AG08395 (cell line): ENCODE measurements at regions not wholly inside any gene's neighbourhood (a gene's known extent, or its start where the extent isn't known, plus 50 kb on each side); places are given as distances from the start of the nearest gene placed in this dataset.
"Not testable (repeated sequence)": the region's sequence is repeated elsewhere in the genome, so short reads cannot be mapped to it uniquely, and the experiment has no call there.

Experiments used
- DNase-seq: peaks from one replicate; pipeline ENCODE4 v3.0.0; 2012; ENCODE audit warnings: mixed read lengths, low spot score

DNA sequence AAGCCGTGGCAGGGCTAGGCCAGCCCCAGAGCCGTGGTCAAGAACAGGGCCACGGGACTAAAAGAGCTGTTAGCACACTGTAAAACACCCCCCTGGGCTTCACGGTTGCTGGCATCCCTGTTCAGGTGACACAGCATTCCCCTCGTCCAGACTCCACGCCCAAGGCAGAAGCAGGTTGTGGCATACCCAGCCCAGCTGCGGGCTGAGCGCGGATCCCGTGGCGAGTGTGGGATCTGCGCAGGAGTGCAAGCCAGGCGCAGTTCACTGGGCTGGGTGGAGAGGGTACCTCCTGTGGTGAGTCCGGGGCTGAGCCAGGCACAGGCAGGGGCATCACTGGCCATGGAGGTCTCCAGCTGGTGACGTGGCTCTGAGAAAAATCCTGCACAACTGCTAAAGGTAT lies 199.1 kb downstream of the FZD1 start:
- no peak for DNase-seq

DNA sequence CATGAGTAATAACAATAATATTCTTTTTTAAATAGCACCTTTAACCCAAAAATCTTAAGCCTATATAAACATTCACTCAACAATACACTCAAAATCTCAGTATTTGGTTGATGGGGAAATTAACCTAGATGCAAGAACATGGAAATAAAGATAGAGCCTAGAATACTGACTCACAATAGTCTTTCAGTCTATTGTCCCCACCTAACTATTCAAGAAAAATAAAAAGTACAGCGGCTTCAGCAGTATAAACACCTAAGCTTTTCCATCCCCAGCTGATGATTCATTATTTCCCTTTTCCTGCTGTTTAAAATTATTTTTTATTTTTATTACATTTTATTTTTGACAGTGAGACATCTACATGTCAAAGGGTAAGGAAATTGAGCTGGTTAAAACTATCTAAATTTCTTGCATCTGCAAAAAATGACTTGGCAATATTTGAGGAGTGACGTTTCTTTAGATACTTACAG lies 201.4 kb downstream of the FZD1 start:
- DNase-seq = no peak

DNA sequence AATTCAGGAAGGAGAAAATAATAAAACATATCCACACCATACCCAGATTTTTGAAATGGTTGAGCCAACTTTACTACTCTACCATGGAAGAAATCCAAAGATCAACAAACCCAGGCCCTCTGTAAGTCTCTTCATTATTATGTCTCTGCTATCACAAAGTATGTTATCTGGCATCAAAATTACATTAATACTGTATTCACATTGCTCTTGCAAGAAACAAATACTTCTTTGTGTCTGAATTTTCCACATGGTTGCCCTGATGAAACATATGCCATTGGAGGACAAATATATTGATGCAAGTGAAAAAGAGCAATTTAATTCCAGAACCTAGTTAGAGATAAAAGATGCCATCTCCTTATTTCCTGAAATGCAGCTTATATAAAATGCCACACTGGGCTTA lies 204.0 kb downstream of the FZD1 start:
- DNase-seq = no peak

DNA sequence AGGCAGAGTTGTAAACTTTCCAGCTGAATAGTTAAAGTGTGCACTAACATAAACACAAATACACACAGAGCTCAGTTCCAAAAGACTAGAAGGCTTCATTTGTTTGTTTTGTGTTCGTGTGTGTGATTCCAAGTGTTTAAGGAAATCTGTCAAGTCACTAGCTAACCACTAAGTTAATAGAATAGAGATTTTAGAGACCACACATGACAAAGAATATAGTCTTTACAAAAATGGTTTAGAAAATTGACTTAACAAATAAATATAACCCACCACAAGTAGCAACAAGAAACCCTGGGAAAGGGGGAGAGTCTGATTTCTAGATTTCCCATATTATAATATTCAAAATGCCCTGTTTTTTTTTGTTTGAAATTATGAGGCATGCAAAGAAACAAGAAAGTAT lies 209.4 kb downstream of the FZD1 start:
- no peak for DNase-seq

DNA sequence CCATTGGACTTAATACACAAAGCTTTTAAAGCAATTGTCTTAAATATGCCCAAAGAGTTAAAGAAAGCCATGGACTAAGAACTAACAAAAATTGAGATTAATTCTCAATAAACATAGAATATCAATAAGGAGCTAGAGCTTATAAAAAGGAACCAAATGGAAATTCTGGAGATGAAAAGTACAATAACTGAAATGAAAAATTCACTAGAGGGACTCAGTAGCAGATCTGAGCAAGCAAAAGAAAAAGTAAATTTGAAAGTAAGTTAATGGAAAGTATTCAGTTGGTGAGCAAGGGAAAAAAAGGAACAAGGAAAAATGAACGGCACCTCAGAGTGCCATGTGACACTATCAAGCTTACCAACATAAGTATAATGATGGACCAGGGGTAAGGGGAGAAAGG lies 209.8 kb downstream of the FZD1 start:
- DNase-seq = no peak

DNA sequence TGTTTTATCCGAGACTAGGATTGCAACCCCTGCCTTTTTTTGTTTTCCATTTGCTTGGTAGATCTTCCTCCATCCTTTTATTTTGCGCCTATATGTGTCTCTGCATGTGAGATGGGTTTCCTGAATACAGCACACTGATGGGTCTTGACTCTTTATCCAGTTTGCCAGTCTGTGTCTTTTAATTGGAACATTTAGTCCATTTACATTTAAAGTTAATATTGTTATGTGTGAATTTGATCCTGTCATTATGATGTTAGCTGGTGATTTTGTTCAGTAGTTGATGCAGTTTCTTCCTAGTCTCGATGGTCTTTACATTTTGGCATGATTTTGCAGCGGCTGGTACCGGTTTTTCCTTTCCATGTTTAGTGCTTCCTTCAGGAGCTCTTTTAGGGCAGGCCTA lies 216.2 kb downstream of the FZD1 start:
- DNase-seq = not testable (repeated sequence)

DNA sequence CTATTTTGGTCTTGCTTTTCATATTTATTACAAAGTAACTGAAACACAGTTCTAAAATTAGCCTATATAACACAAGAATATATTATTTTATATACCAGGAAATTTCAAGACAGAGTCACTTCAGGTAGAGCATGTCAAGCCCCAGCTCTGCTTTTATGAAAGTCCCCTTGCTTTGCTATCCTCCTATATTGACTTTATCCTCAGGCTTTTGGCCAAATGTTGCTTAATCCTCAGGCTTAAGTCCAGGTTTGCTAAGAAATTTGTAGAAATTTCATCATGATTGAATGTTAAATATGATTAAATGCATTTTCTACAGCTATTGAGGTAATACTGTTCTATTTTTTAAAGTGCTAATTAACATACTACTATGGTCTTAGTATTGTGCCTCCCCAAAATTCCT lies 227.6 kb downstream of the FZD1 start:
- DNase-seq = no peak

DNA sequence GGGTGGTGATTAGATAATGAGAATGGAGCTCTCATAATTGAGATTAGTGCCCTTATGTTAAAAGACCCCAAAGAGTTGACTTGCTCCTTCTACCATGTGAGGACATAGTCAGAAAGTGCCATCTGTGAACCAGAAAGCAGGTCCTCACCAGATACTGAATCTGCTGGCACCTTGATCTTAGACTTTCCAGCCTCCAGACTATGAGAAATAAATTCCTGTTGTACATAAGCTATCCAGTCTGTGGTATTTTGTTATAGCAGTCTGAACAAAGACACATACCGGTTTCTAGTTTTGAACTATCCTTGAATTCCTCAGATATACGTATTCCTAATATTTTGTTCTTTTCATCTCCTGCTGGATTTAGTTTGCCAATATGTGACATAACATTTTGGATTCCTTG lies 228.1 kb downstream of the FZD1 start:
- no peak for DNase-seq

DNA sequence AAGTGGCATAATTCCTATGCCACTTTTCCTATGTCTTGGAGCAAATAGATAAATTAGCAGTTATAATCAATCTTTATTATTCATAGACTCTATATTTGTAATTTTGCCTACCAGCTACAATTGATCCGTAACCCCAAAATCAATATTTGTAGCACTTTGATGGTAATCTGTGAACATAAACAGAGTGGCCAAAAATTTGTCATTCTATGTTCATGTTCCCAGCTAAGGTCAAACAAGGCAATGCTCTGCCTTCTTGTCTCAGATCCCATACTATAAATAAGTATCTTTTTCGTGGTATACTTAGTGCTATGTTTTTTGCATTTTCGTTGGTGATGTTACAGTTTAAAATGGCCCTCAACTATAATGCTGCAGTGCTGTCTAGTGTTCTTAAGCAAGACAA lies 228.5 kb downstream of the FZD1 start:
- no peak for DNase-seq

DNA sequence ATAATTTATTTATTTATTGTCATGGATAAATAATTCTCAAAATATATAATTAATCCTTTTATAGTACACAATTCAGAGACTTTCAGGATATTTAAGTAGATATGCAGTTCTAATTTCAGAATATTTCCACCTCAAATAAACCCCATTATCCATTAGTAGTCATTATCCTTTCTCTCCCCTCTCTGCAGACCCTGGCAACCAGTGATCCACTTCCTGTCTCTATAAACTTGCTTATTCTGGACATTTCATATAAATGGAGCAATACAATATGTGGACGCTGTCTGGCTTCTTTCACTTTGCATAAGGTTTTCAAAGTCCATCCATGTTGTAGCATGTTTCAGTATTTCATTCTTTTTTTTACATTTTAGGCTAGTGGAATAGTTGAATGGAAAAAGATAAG lies 230.2 kb downstream of the FZD1 start:
- no peak for DNase-seq

DNA sequence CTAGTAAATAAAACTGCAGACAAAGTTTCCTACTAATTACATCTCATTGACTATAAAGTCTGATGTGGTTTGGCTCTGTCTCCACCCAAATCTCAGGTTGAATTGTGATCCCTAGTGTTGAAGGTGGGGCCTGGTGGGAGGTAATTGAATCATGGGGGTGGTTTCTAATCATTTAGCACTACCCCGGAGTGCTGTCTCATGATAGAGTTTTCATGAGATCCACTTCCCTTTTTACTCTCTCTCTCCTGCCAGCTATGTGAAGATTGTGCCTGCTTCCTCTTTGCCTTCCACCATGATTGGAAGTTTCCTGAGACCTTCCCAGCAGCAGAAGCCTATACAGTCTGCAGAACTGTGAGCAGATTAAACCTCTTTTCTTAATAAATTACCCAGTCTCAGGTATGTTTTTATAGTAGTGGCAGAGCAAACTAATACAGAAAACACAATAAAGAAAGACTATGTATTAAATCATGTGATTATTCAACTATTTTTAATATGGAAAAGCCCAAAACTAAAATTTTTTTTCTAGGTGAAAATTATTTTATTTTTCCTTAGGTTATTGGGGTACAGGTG lies 232.1 kb downstream of the FZD1 start:
- DNase-seq = no peak

DNA sequence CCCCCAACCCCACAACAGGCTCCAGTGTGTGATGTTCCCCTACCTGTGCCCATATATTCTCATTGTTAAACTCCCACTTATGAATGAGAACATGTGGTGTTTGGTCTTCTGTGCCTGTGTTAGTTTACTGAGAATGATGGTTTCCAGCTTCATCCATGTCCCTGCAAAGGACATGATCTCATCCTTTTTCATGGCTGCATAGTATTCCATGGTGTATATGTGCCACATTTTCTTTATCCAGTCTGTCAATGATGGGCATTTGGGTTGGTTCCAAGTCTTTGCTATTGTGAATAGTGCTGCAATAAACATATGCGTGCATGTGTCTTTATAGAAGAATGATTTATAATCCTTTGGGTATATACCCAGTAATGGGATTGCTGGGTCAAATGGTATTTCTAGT lies 233.0 kb downstream of the FZD1 start:
- not testable (repeated sequence) for DNase-seq

DNA sequence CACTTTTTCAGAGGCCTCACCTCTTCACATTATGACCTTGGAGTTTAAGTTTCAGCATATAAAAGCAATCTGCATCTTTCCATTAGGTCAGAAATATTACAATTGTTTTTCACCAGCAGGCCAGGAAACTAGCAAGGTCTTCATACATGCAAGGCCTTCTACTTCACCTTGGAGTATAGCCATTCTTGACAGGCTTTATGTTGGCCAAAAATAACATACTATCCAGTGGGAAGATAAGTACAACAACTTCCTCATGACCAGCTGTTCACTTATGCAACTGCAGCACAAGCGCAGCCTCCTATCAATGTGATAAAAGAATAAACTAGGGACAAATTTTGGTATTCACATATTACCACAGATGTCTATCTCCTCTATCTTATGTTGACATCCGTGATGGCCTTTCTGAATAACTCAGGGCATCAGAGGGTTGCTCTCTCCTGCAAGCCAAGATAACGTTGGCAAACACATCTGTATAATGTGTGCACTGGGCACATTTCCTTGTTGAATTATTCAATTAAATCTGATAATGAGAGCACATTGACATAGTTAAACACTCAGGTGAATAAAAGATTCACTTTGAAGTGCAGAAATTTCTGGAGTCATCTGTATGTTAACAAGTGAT lies 239.8 kb downstream of the FZD1 start:
- DNase-seq = no peak

DNA sequence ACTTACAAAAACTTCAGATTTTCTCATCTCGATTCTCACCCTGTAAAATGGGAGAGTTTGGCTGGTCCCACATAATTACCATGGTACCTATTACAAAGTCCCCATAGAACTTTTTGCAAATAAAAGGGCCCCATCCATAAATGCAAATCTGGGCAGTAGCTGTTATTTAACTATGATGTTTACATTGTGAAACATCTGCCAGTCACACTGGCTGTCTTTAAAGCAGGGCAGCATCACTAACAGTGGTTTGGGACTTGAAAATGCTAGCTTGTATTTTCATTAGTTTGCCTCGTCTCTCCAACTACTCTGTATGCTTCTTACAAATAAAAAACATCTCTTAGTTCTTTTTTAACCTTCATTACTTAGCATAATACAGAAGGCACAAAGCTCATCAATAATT lies 240.7 kb downstream of the FZD1 start:
- DNase-seq = no peak

DNA sequence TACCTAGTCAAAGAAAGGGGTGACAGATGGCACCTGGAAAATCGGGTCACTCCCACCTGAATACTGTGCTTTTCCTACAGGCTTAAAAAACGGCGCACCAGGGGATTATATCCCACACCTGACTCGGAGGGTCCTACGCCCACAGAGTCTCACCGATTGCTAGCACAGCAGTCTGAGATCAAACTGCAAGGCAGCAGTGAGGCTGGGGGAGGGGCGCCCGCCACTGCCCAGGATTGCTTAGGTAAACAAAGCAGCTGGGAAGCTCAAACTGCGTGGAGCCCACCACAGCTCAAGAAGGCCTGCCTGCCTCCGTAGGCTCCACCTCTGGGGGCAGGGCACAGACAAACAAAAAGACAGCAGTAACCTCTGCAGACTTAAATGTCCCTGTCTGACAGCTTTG lies 242.7 kb downstream of the FZD1 start:
- not testable (repeated sequence) for DNase-seq

DNA sequence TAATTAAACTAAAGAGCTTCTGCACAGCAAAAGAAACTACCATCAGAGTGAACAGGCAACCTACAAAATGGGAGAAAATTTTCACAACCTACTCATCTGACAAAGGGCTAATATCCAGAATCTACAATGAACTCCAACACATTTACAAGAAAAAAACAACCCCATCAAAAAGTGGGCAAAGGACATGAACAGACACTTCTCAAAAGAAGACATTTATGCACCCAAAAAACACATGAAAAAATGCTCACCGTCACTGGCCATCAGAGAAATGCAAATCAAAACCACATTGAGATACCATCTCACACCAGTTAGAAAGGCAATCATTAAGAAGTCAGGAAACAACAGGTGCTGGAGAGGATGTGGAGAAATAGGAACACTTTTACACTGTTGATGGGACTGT lies 247.6 kb downstream of the FZD1 start:
- DNase-seq = not testable (repeated sequence)

DNA sequence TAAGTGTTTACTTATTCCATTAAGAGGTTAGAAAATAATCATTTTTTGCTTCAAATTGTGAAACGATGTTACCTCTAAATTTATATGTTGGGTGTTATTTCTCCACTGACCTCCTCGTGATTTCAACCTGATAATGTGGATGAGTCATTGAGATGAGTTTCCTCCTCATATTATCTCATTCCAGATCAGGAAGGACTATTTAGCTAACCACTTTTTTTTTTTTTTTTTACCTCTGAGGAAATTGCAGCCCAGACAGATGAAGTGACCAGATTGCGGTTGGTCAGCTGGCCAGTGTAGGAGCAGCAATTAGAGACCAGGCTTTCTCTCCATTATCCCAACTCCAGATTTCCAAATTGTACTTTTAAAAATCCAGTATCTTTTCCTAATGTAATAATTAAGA lies 248.7 kb downstream of the FZD1 start:
- no peak for DNase-seq

DNA sequence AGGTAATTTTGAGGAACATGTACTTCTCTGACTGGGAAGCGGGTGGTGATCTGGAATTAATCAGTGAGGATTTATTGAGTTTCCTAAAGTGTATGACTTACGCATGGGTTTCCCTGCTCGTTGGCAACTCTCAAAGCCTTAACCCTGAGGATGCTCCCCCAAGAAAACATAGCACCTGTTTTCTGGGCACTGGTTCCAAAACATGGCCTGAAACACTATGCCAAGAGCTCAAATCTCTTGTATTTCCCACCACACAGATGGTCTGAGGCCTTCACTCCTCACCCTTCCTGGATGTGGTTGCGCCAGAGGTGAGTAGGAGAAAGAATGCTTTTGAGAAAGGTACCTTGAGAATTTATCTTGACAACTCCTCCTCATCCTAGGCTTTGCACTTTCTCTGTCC lies 250.4 kb downstream of the FZD1 start:
- DNase-seq = no peak

DNA sequence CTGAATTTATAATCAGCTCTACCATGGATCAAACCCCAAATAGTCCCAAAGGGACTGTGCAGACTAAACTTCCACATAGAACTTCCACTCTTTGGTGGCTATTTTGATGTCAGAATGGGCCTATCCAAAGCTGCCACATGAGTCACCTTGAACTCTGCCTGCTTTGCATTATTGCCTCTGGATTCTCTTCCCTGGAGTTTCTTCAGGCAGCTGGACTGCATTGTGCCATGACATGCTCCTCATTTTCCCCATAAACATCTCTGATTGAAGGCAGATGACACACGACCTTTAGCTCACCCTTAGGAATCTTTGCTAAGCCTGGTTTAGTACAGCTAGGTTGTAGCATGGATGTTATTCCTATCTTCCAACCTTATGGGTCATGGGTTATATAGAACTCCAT lies 251.7 kb downstream of the FZD1 start:
- DNase-seq = no peak

DNA sequence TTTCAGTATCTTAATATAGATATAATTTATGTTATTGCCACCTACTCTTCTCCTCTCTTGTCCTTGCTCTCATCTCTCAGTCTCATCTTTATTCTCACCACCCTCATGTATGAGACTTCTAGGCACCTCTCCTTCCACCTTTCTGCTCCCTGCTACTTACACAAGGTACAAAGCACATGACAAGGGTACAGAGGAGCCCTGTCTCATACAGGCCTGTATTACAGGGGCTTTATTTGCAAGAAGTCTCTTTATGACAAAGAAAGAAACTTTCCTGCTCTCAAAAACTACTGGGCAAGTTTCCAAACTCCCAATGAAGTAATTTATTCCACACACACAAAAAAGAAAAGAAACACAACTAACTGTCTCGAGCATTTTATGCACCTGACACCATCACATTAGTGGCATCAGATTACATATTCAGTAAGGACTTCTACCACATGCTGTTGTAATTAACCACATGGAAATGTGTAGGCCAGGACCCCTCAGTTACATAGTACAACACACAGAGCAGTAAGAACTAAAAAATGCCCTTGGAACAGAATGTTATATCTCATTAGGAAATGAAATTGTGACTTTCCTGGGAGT lies 253.1 kb downstream of the FZD1 start:
- no peak for DNase-seq

DNA sequence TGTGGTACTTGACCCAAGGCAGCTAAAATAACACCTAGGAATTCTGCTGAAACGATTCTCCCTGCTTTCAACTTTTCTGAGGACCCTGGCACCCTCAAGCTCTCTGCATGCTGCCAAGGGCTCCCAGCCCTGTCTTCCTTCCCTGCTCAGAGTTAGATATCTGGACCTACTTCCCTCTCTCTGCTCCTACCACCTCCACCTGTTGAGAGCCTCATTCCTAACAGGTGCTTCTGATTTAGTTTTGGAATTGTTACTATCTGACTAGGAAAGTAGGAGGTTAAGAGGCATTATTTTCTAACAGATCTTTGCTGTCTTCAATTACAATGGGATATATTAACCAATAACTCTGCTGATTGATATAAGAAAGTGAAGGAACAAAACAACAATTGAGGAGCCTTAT lies 253.8 kb downstream of the FZD1 start:
- DNase-seq = no peak

DNA sequence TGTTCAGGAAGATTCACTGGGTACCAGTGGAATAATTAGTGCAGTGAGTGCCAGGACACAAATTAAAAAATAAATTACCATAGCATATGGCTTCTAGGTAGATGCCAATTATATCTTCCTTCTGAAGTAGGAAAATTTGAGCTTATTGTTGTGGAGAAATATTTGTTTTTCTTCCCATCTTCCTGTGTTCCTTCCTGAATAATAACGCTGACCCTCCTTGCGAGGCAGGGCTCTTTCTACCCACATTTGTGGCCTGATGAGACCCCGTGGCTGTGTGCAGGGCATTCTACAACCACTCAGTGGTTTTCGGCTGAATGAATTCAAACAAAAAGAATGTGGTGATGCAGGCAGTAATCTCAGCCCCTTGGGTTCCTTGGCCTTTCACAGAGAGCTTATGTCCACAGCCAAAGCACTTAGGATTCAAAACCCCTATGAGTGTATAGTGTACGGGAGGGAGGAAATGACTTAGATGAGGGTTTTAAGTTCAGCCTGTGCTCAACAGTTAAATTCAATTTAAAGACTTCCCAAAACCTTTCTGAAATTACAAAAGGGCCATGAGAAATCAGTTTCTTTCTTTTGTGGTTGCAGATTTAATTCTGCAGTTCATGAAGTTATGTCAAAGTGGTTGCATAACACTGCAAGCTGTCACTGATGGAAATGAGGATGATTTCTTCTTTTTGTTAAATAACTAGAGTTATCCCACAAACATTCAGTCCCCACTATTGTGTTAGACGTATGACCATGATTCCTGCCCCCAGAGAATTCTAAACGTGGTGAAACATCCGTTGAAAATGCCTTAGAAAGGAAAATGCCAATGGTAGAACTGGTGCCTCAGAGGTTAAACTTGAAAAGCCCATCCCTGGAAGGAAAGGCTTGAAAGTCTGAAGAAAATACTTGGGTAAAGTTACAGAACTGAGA lies 255.3 kb downstream of the FZD1 start:
- DNase-seq = no peak

DNA sequence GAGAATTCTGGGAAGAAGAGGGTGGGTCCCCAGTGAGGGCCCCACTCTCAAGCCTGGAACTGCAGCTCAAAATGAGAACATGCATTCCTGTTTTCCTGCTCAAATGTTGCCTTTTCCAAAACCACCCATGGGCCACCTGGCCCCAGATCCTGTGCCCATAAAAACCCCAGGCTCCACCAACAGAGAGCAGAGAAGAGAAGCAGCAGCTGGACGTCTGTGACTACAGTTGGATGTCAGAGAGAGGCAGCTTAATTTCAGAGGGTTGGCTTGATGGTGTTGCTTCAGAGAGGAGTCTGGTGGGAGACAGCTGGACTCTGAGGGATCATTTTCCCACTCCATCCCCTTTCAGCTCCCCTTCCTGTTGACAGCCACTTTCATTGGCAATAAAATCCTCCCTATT lies 256.4 kb downstream of the FZD1 start:
- no peak for DNase-seq
